ENCODE measurements at regions not wholly inside any gene's neighbourhood (a gene's known extent, or its start where the extent isn't known, plus 50 kb on each side); places are given as distances from the start of the nearest gene placed in this dataset.

- peak; percentile 89 for DNase-seq (ENCODE audit: low read depth)
- H3K4me3 ChIP-seq (ENCODE audit: low read depth, low read length): no peak overlapping the region
- TF ChIP-seq CTCF (IDR thresholded peaks at IDR 0.05; ENCODE audit: insufficient read depth, low read length): no peak
These were observed 205.6 kb downstream of the ADAMTS15 start for GRCh38 chr11:130653838-130654636.

GRCh38 chr11:130655300-130655699 lies 206.9 kb downstream of the ADAMTS15 start:
- no peak overlapping the region for H3K4me3 ChIP-seq (ENCODE audit: low read depth, low read length)
- DNase-seq (ENCODE audit: low read depth): no peak
- TF ChIP-seq CTCF (IDR thresholded peaks at IDR 0.05; ENCODE audit: insufficient read depth, low read length): no peak

GRCh38 chr11:130666781-130667251 lies 218.4 kb downstream of the ADAMTS15 start:
- no peak overlapping the region for H3K4me3 ChIP-seq (ENCODE audit: low read depth, low read length)
- DNase-seq (ENCODE audit: low read depth): peak; percentile 33
- TF ChIP-seq CTCF (IDR thresholded peaks at IDR 0.05; ENCODE audit: insufficient read depth, low read length): peak; percentile 16

- H3K4me3 ChIP-seq (ENCODE audit: low read depth, low read length): no peak overlapping the region
- DNase-seq (ENCODE audit: low read depth): no peak
- TF ChIP-seq CTCF (IDR thresholded peaks at IDR 0.05; ENCODE audit: insufficient read depth, low read length): no peak
These were observed 220.3 kb downstream of the ADAMTS15 start for GRCh38 chr11:130668751-130669150.

GRCh38 chr11:130670200-130670599 lies 221.8 kb downstream of the ADAMTS15 start:
- no peak for DNase-seq (ENCODE audit: low read depth)
- no peak overlapping the region for H3K4me3 ChIP-seq (ENCODE audit: low read depth, low read length)
- no peak for TF ChIP-seq CTCF (IDR thresholded peaks at IDR 0.05; ENCODE audit: insufficient read depth, low read length)

- no peak overlapping the region for H3K4me3 ChIP-seq (ENCODE audit: low read depth, low read length)
- DNase-seq (ENCODE audit: low read depth): peak; percentile 97
- no peak for TF ChIP-seq CTCF (IDR thresholded peaks at IDR 0.05; ENCODE audit: insufficient read depth, low read length)
These were observed 223.6 kb downstream of the ADAMTS15 start for GRCh38 chr11:130671801-130672700.
